Liver (tissue), 8 donors: ENCODE measurements at regions not wholly inside any gene's neighbourhood (a gene's known extent, or its start where the extent isn't known, plus 50 kb on each side); places are given as distances from the start of the nearest gene placed in this dataset.

Experiments
- DNase-seq: peaks from one replicate; pipeline ENCODE4 v3.0.0-alpha.2; 2017; ENCODE audit warnings: low spot score
- H3K27ac ChIP-seq, 2 donors: one replicate each; pipeline ENCODE4 v1.7.0; 2013; ENCODE audit warnings: inconsistent platforms in 2 of 2, low read length in 2 of 2, control low read depth in 1 of 2, low read depth in 1 of 2, mild to moderate bottlenecking in 1 of 2
- H3K27me3 ChIP-seq, 4 donors: one replicate each; pipeline versions ENCODE4 v1.6.1 to v1.7.0; 2013; ENCODE audit warnings: low read length in 3 of 4, inconsistent platforms in 1 of 4, mild to moderate bottlenecking in 1 of 4, moderate library complexity in 1 of 4; ENCODE audit not compliant: control insufficient read depth in 4 of 4, insufficient read depth in 4 of 4
- H3K36me3 ChIP-seq, 4 donors: one replicate each; pipeline versions ENCODE4 v1.6.1 to v1.7.0; 2013; ENCODE audit warnings: low read length in 3 of 4, mild to moderate bottlenecking in 3 of 4, low read depth in 1 of 4, moderate library complexity in 1 of 4; ENCODE audit not compliant: control insufficient read depth in 4 of 4, insufficient read depth in 3 of 4
- H3K4me1 ChIP-seq, 4 donors: one replicate each; pipeline versions ENCODE4 v1.6.1 to v1.7.0; 2013; ENCODE audit warnings: low read length in 3 of 4, mild to moderate bottlenecking in 3 of 4, moderate library complexity in 1 of 4; ENCODE audit not compliant: control insufficient read depth in 4 of 4, insufficient read depth in 4 of 4
- H3K4me3 ChIP-seq, 3 donors: one replicate each; pipeline versions ENCODE4 v1.6.1 to v1.7.0; 2013; ENCODE audit warnings: low read length in 3 of 3, control low read depth in 1 of 3, low read depth in 1 of 3, mild to moderate bottlenecking in 1 of 3
- H3K9ac ChIP-seq, 2 donors: one replicate each; pipeline ENCODE4 v1.7.0; 2013; ENCODE audit warnings: low read length in 2 of 2, mild to moderate bottlenecking in 2 of 2, moderate library complexity in 2 of 2, control low read depth in 1 of 2, low read depth in 1 of 2
- H3K9me3 ChIP-seq, 4 donors: one replicate each; pipeline versions ENCODE4 v1.6.1 to v1.7.0; 2013; ENCODE audit warnings: low read length in 3 of 4; ENCODE audit not compliant: control insufficient read depth in 4 of 4
- ATF3 ChIP-seq: IDR thresholded peaks from 2 replicates; pipeline ENCODE4 v1.6.1; 2016; ENCODE audit warnings: antibody characterized with exemption
- CTCF ChIP-seq: fragments of 150-350 bp; IDR thresholded peaks from 2 replicates; pipeline ENCODE4 v1.5.1; 2017; ENCODE audit warnings: improper control_type of control experiment, low read depth, low read length; ENCODE audit not compliant: missing input control
- EGR1 ChIP-seq, 2 donors: IDR thresholded peaks; 2 replicates each; pipeline ENCODE4 v1.6.1; 2016 to 2018; ENCODE audit warnings: antibody characterized with exemption in 2 of 2, low read depth in 2 of 2
- FOXA2 ChIP-seq: IDR thresholded peaks from 2 replicates; pipeline ENCODE4 v1.6.1; 2016; ENCODE audit warnings: antibody characterized with exemption
- GABPA ChIP-seq, 2 donors: IDR thresholded peaks in 1 of 2; conservative IDR thresholded peaks in 1 of 2; 2 replicates each; pipeline ENCODE4 v1.6.1; 2016; ENCODE audit warnings: antibody characterized with exemption in 2 of 2, mild to moderate bottlenecking in 1 of 2, moderate library complexity in 1 of 2
- HNF4A ChIP-seq, 2 donors: conservative IDR thresholded peaks; 2 replicates each; pipeline ENCODE4 v1.6.1; 2016; ENCODE audit warnings: antibody characterized with exemption in 2 of 2, mild to moderate bottlenecking in 2 of 2
- JUND ChIP-seq, 2 donors: IDR thresholded peaks; 2 replicates each; pipeline ENCODE4 v1.6.1; 2016; ENCODE audit warnings: antibody characterized with exemption in 2 of 2
- NR2F2 ChIP-seq: IDR thresholded peaks from 2 replicates; pipeline ENCODE4 v1.6.1; 2016; ENCODE audit warnings: antibody characterized with exemption
- RAD21 ChIP-seq, 2 donors: IDR thresholded peaks; 2 replicates each; pipeline ENCODE4 v1.6.1; 2016; ENCODE audit warnings: antibody characterized with exemption in 2 of 2, mild to moderate bottlenecking in 2 of 2
- REST ChIP-seq: IDR thresholded peaks from 2 replicates; pipeline ENCODE4 v1.6.1; 2016; ENCODE audit warnings: antibody characterized with exemption, mild to moderate bottlenecking
- RXRA ChIP-seq, 2 donors: IDR thresholded peaks; 2 replicates each; pipeline ENCODE4 v1.6.1; 2017 to 2018; ENCODE audit warnings: antibody characterized with exemption in 2 of 2, mild to moderate bottlenecking in 1 of 2
- YY1 ChIP-seq: IDR thresholded peaks from 2 replicates; pipeline ENCODE4 v1.6.1; 2016; ENCODE audit warnings: antibody characterized with exemption, mild to moderate bottlenecking
- ZBTB33 ChIP-seq: IDR thresholded peaks from 2 replicates; pipeline ENCODE4 v1.6.1; 2016; ENCODE audit warnings: antibody characterized with exemption
- WGBS: extraction: QIAGEN DNeasy Blood & Tissue Kit; methylation state at CpG from one replicate; pipeline ENCODE4 v1.1.7; 2013; 5-methylcytosine and 5-hydroxymethylcytosine counted together
- TF ChIP-seq, protein P1 (sequence below): IDR thresholded peaks from 2 replicates; pipeline ENCODE4 v1.6.1; 2016; ENCODE audit warnings: antibody characterized with exemption
- donor health status: healthy.
- donor health status: healthy.
- donor health status: healthy.
- donor health status: healthy.
- donor health status: healthy.

DNA sequence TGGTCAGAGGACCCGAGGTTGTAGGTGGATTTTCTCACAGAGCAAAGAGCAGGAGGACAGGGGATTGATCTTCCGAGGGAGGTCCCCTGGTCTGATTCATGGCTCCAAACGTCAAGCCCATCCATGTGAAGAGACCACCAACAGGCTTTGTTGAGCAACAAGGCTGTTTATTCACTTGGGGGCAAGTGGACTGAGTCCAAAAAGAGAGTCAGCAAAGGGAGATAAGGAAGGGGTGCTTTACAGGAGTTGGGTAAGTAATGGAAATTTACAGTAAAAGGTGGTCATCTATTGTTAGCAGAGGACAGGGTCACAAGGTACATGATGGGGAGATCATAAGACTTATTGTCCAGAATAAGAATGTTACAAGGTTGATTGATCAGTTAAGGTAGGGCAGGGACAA lies 2285.8 kb downstream of the TP53TG3F start:
- 39% methylated on average over 3 of the region's 3 CpGs for WGBS
- no peak overlapping the region for H3K9ac ChIP-seq
- H3K4me1 ChIP-seq, result no peaks in the 10 kb centered on the region
- H3K36me3 ChIP-seq, result no peaks in the 10 kb centered on the region
- no peaks in the 10 kb centered on the region for H3K27me3 ChIP-seq
- H3K9me3 ChIP-seq, result peaks cover 0 to 2% (median 0%) of the 10 kb centered on the region in 4 donors
- DNase-seq, result no peak
- H3K4me3 ChIP-seq, result no peak overlapping the region
- TF ChIP-seq RAD21 (IDR thresholded peaks at IDR 0.05) (no peak), YY1 (no peak)
- H3K27ac ChIP-seq, result no peak overlapping the region

DNA sequence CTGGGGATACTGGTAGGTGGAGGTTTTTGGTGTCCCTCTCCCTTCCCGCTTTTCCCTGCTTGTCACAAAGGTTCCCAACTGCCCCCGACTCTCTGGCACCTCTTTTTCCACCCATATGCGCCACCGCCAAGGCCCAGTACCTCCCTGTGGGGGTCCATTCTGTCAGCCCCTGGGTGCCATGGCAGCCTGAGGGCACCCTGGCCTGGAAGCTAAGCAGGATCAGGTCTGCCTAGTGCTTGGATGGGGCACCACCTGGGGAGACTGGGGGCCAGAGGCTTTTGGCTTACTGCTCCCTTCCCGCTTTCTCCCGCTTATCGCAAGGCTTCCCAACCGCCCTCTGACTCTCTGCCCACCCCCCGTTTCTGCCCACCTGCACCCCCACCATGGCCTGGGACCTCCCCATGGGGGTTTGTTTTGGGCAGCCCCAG lies 2286.4 kb downstream of the TP53TG3F start:
- 90% methylated on average over 9 of the region's 9 CpGs for WGBS
- Histone ChIP-seq H3K4me1 (no peaks in the 10 kb centered on the region), H3K36me3 (no peaks in the 10 kb centered on the region), H3K27me3 (no peaks in the 10 kb centered on the region), H3K4me3 (no peak overlapping the region), H3K27ac (no peak overlapping the region), H3K9me3 (peaks cover 0 to 2% (median 0%) of the 10 kb centered on the region in 4 donors), H3K9ac (no peak overlapping the region)
- TF ChIP-seq, protein P1, sequence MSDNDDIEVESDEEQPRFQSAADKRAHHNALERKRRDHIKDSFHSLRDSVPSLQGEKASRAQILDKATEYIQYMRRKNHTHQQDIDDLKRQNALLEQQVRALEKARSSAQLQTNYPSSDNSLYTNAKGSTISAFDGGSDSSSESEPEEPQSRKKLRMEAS, result no peak
- TF ChIP-seq REST, result no peak
- TF ChIP-seq EGR1 (IDR thresholded peaks at IDR 0.05; ENCODE audit: low read depth in 2 of 2), result no peak
- no peak for TF ChIP-seq HNF4A (conservative IDR thresholded peaks at IDR 0.05)
- no peak for TF ChIP-seq RAD21 (IDR thresholded peaks at IDR 0.05)
- no peak for TF ChIP-seq CTCF
- TF ChIP-seq GABPA (IDR thresholded peaks at IDR 0.05 in 1 of 2, conservative IDR thresholded peaks at IDR 0.05 in 1 of 2), result no peak
- no peak for TF ChIP-seq ATF3
- no peak for TF ChIP-seq FOXA2
- no peak for TF ChIP-seq JUND (IDR thresholded peaks at IDR 0.05)
- no peak for TF ChIP-seq NR2F2
- TF ChIP-seq ZBTB33, result no peak
- TF ChIP-seq RXRA (IDR thresholded peaks at IDR 0.05), result no peak
- TF ChIP-seq YY1, result no peak
- no peak for DNase-seq
